IPS-18c (cell line): ENCODE measurements at regions not wholly inside any gene's neighbourhood (a gene's known extent, or its start where the extent isn't known, plus 50 kb on each side); places are given as distances from the start of the nearest gene placed in this dataset.
"Not testable (repeated sequence)": the region's sequence is repeated elsewhere in the genome, so short reads cannot be mapped to it uniquely, and the experiment has no call there.

ENCODE experiments used
- H3K4me3 ChIP-seq: 2 replicates; pipeline ENCODE4 v1.7.0; 2013; ENCODE audit warnings: low read depth, mild to moderate bottlenecking, low read length, moderate library complexity; ENCODE audit not compliant: insufficient read depth
- H3K9me3 ChIP-seq: one replicate; pipeline ENCODE4 v1.6.1; 2013; ENCODE audit warnings: mild to moderate bottlenecking, low read length, moderate library complexity; ENCODE audit not compliant: control insufficient read depth, insufficient read depth

- Histone ChIP-seq H3K4me3 (no peak overlapping the region), H3K9me3 (no peaks in the 10 kb centered on the region)
These were observed 941.3 kb downstream of the TBC1D32 start for GRCh38 chr6:120392941-120393340.

- Histone ChIP-seq H3K4me3 (no peak overlapping the region), H3K9me3 (no peaks in the 10 kb centered on the region)
These were observed 949.6 kb downstream of the TBC1D32 start for GRCh38 chr6:120384671-120385070.

GRCh38 chr6:120383681-120384080 lies 950.6 kb downstream of the TBC1D32 start:
- Histone ChIP-seq H3K4me3 (no peak overlapping the region), H3K9me3 (no peaks in the 10 kb centered on the region)

- no peak overlapping the region for H3K4me3 ChIP-seq
- no peaks in the 10 kb centered on the region for H3K9me3 ChIP-seq
These were observed 955.6 kb downstream of the TBC1D32 start for GRCh38 chr6:120378582-120379220.

GRCh38 chr6:120373185-120373584 lies 961.1 kb downstream of the TBC1D32 start:
- H3K9me3 ChIP-seq: no peaks in the 10 kb centered on the region
- no peak overlapping the region for H3K4me3 ChIP-seq

- Histone ChIP-seq H3K4me3 (no peak overlapping the region), H3K9me3 (no peaks in the 10 kb centered on the region)
These were observed 970.9 kb downstream of the TBC1D32 start for GRCh38 chr6:120363429-120363828.

GRCh38 chr6:120358535-120358934 lies 975.7 kb downstream of the TBC1D32 start:
- H3K4me3 ChIP-seq, H3K9me3 ChIP-seq: not testable (repeated sequence)

- H3K9me3 ChIP-seq: no peaks in the 10 kb centered on the region
- H3K4me3 ChIP-seq: no peak overlapping the region
These were observed 976.8 kb downstream of the TBC1D32 start for GRCh38 chr6:120357447-120357846.

- no peak overlapping the region for H3K4me3 ChIP-seq
- H3K9me3 ChIP-seq: no peaks in the 10 kb centered on the region
These were observed 978.5 kb downstream of the TBC1D32 start for GRCh38 chr6:120355822-120356221.

GRCh38 chr6:120354452-120355098 lies 979.7 kb downstream of the TBC1D32 start:
- H3K4me3 ChIP-seq: no peak overlapping the region
- H3K9me3 ChIP-seq: no peaks in the 10 kb centered on the region

- Histone ChIP-seq H3K9me3 (no peaks in the 10 kb centered on the region), H3K4me3 (no peak overlapping the region)
These were observed 981.8 kb downstream of the TBC1D32 start for GRCh38 chr6:120352491-120352890.

- H3K4me3 ChIP-seq: no peak overlapping the region
- H3K9me3 ChIP-seq: no peaks in the 10 kb centered on the region
These were observed 985.4 kb downstream of the TBC1D32 start for GRCh38 chr6:120348926-120349325.

GRCh38 chr6:120328521-120328920 lies 979.0 kb upstream of the MAN1A1 start:
- Histone ChIP-seq H3K9me3 (no peaks in the 10 kb centered on the region), H3K4me3 (no peak overlapping the region)

GRCh38 chr6:120320481-120321162 lies 971.1 kb upstream of the MAN1A1 start:
- H3K4me3 ChIP-seq: no peak overlapping the region
- H3K9me3 ChIP-seq: no peaks in the 10 kb centered on the region

GRCh38 chr6:120304223-120304622 lies 954.7 kb upstream of the MAN1A1 start:
- H3K9me3 ChIP-seq: no peaks in the 10 kb centered on the region

GRCh38 chr6:120303527-120303926 lies 954.0 kb upstream of the MAN1A1 start:
- no peaks in the 10 kb centered on the region for H3K9me3 ChIP-seq
- no peak overlapping the region for H3K4me3 ChIP-seq

More at GRCh38 chr6:120304223-120304622, 954.7 kb upstream of the MAN1A1 start:
- no peak overlapping the region for H3K4me3 ChIP-seq

GRCh38 chr6:120302041-120302440 lies 952.5 kb upstream of the MAN1A1 start:
- Histone ChIP-seq H3K9me3 (no peaks in the 10 kb centered on the region), H3K4me3 (no peak overlapping the region)

GRCh38 chr6:120290964-120291363 lies 941.4 kb upstream of the MAN1A1 start:
- no peaks in the 10 kb centered on the region for H3K9me3 ChIP-seq
- H3K4me3 ChIP-seq: no peak overlapping the region
